H9 (cell line): ENCODE measurements at regions not wholly inside any gene's neighbourhood (a gene's known extent, or its start where the extent isn't known, plus 50 kb on each side); places are given as distances from the start of the nearest gene placed in this dataset.

Experiments used
- DNase-seq: peaks from one replicate; pipeline ENCODE4 v3.0.0-alpha.2; 2017
- H2AFZ ChIP-seq: one replicate; pipeline ENCODE4 v1.6.1; 2013; ENCODE audit warnings: mild to moderate bottlenecking, low read length, control low read depth, moderate library complexity
- H2AK5ac ChIP-seq: 2 replicates; pipeline ENCODE4 v1.6.1; 2013; ENCODE audit warnings: low read length, control low read depth, mixed read lengths; ENCODE audit not compliant: insufficient read length
- H2BK120ac ChIP-seq: one replicate; pipeline ENCODE4 v1.6.1; 2013; ENCODE audit warnings: low read depth, mild to moderate bottlenecking, low read length, control low read depth, inconsistent platforms; ENCODE audit not compliant: poor library complexity, severe bottlenecking
- H2BK12ac ChIP-seq: 2 replicates; pipeline ENCODE4 v1.6.1; 2013; ENCODE audit warnings: low read length, control low read depth, mixed read lengths, low read depth; ENCODE audit not compliant: insufficient read length
- H2BK15ac ChIP-seq: 2 replicates; pipeline ENCODE4 v1.6.1; 2013; ENCODE audit warnings: low read depth, low read length, control low read depth
- H2BK20ac ChIP-seq: one replicate; pipeline ENCODE4 v1.6.1; 2013; ENCODE audit warnings: low read depth, mild to moderate bottlenecking, low read length, control low read depth, inconsistent platforms; ENCODE audit not compliant: poor library complexity, severe bottlenecking
- H2BK5ac ChIP-seq: 2 replicates; pipeline ENCODE4 v1.6.1; 2013; ENCODE audit warnings: low read length, control low read depth, mixed read lengths; ENCODE audit not compliant: insufficient read length
- H3K14ac ChIP-seq: 2 replicates; pipeline ENCODE4 v1.6.1; 2013; ENCODE audit warnings: low read length, control low read depth; ENCODE audit not compliant: insufficient read depth
- H3K18ac ChIP-seq: 2 replicates; pipeline ENCODE4 v1.6.1; 2013; ENCODE audit warnings: low read depth, mild to moderate bottlenecking, mixed read lengths, low read length, control low read depth; ENCODE audit not compliant: insufficient read length
- H3K23ac ChIP-seq: 2 replicates; pipeline ENCODE4 v1.6.1; 2013; ENCODE audit warnings: low read length, control low read depth, mixed read lengths, low read depth; ENCODE audit not compliant: insufficient read length
- H3K23me2 ChIP-seq: 2 replicates; pipeline ENCODE4 v1.6.1; 2013; ENCODE audit warnings: low read depth, mild to moderate bottlenecking, mixed read lengths, low read length, control low read depth; ENCODE audit not compliant: insufficient read length, poor library complexity, severe bottlenecking
- H3K27ac ChIP-seq: 2 replicates; pipeline ENCODE4 v1.5.1; 2013; ENCODE audit warnings: low read length, control low read depth, mixed read lengths, low read depth; ENCODE audit not compliant: insufficient read length
- H3K27me3 ChIP-seq: 2 replicates; pipeline ENCODE4 v1.6.1; 2013; ENCODE audit warnings: low read length, control low read depth, inconsistent platforms; ENCODE audit not compliant: insufficient read depth
- H3K4ac ChIP-seq: 2 replicates; pipeline ENCODE4 v1.6.1; 2013; ENCODE audit warnings: low read depth, mild to moderate bottlenecking, control low read depth, inconsistent platforms, low read length, moderate library complexity
- H3K4me1 ChIP-seq: 2 replicates; pipeline ENCODE4 v1.6.1; 2013; ENCODE audit warnings: low read length, control low read depth, inconsistent platforms; ENCODE audit not compliant: insufficient read depth
- H3K4me2 ChIP-seq: 2 replicates; pipeline ENCODE4 v1.6.1; 2013; ENCODE audit warnings: low read length, control low read depth, mixed read lengths; ENCODE audit not compliant: insufficient read length, insufficient read depth
- H3K56ac ChIP-seq: 2 replicates; pipeline ENCODE4 v1.6.1; 2013; ENCODE audit warnings: low read depth, mild to moderate bottlenecking, mixed read lengths, low read length, control low read depth; ENCODE audit not compliant: insufficient read length
- H3K79me1 ChIP-seq: 2 replicates; pipeline ENCODE4 v1.6.1; 2013; ENCODE audit warnings: low read depth, mild to moderate bottlenecking, moderate library complexity, low read length, control low read depth, inconsistent platforms; ENCODE audit not compliant: insufficient read depth, poor library complexity, severe bottlenecking
- H3K79me2 ChIP-seq: 2 replicates; pipeline ENCODE4 v1.6.1; 2013; ENCODE audit warnings: low read length, control low read depth, inconsistent platforms; ENCODE audit not compliant: insufficient read depth
- H3K9ac ChIP-seq: 2 replicates; pipeline ENCODE4 v1.6.1; 2013; ENCODE audit warnings: low read length, control low read depth, mixed read lengths; ENCODE audit not compliant: insufficient read length; ENCODE audit errors: extremely low read depth
- H3K9me3 ChIP-seq: one replicate; pipeline ENCODE4 v1.6.1; 2013; ENCODE audit warnings: low read depth, low read length, inconsistent platforms; ENCODE audit not compliant: control insufficient read depth
- H3T11ph ChIP-seq: one replicate; pipeline ENCODE4 v1.6.1; 2013; ENCODE audit warnings: mild to moderate bottlenecking, low read length, control low read depth, inconsistent platforms
- H4K20me1 ChIP-seq: one replicate; pipeline ENCODE4 v1.6.1; 2013; ENCODE audit not compliant: control insufficient read depth, insufficient read length, insufficient read depth
- H4K5ac ChIP-seq: 2 replicates; pipeline ENCODE4 v1.6.1; 2013; ENCODE audit warnings: low read depth, mild to moderate bottlenecking, mixed read lengths, low read length, control low read depth; ENCODE audit not compliant: insufficient read length
- H4K8ac ChIP-seq: replicated peaks from 2 replicates; pipeline ENCODE4 v1.6.1; 2013; ENCODE audit warnings: low read length, control low read depth, mixed read lengths, low read depth; ENCODE audit not compliant: insufficient read length
- H4K91ac ChIP-seq: 2 replicates; pipeline ENCODE4 v1.6.1; 2013; ENCODE audit warnings: low read depth, mild to moderate bottlenecking, moderate library complexity, mixed read lengths, low read length, control low read depth; ENCODE audit not compliant: insufficient read length
- H3K27ac Mint-ChIP-seq, 3 experiments: 2 replicates in 2 of 3; 3 replicates in 1 of 3; pipeline ENCODE4 v1.8.0; 2020 to 2021; ENCODE audit warnings: mixed read lengths in 3 of 3, mild to moderate bottlenecking in 1 of 3, moderate library complexity in 1 of 3
- H3K27me3 Mint-ChIP-seq: 2 replicates; pipeline ENCODE4 v1.8.0; 2021; ENCODE audit warnings: low read depth, mild to moderate bottlenecking, moderate library complexity, mixed read lengths
- H3K36me3 Mint-ChIP-seq, 3 experiments: 2 replicates in 2 of 3; 3 replicates in 1 of 3; pipeline ENCODE4 v1.8.0; 2020 to 2021; ENCODE audit warnings: low read depth in 3 of 3, mixed read lengths in 3 of 3; ENCODE audit not compliant: insufficient read depth in 1 of 3
- H3K4me1 Mint-ChIP-seq, 2 experiments: 2 replicates each; pipeline ENCODE4 v1.8.0; 2020; ENCODE audit warnings: mixed read lengths in 2 of 2
- H3K4me3 Mint-ChIP-seq, 2 experiments: 2 replicates in 1 of 2; 3 replicates in 1 of 2; pipeline ENCODE4 v1.8.0; 2020 to 2021; ENCODE audit warnings: mild to moderate bottlenecking in 2 of 2, mixed read lengths in 2 of 2, moderate library complexity in 1 of 2
- H3K9me3 Mint-ChIP-seq, 2 experiments: 2 replicates in 1 of 2; 3 replicates in 1 of 2; pipeline ENCODE4 v1.8.0; 2020; ENCODE audit warnings: mild to moderate bottlenecking in 2 of 2, mixed read lengths in 2 of 2, moderate library complexity in 1 of 2
- WGBS: extraction: QIAGEN DNeasy Blood & Tissue Kit; methylation state at CpG from one replicate; pipeline ENCODE4 v1.1.7; 2013; ENCODE audit warnings: missing lambda C conversion rate, low lambda C conversion rate, mixed read lengths; ENCODE audit not compliant: insufficient read length; ENCODE audit errors: extremely low coverage; 5-methylcytosine and 5-hydroxymethylcytosine counted together
- TF ChIP-seq, protein P1 (sequence below): fragments of 200-600 bp; sonication (generic); conservative IDR thresholded peaks from 3 replicates; pipeline ENCODE4 v1.8.0; 2021; ENCODE audit warnings: antibody characterized with exemption, mild to moderate bottlenecking

- H3T11ph ChIP-seq, result no peak overlapping the region
- peaks cover 0 to 7% of the 10 kb centered on the region in 2 experiments; a peak in 3 of 5 replicates for H3K9me3 Mint-ChIP-seq
- no peak overlapping the region for H2BK12ac ChIP-seq
- TF ChIP-seq, protein P1, sequence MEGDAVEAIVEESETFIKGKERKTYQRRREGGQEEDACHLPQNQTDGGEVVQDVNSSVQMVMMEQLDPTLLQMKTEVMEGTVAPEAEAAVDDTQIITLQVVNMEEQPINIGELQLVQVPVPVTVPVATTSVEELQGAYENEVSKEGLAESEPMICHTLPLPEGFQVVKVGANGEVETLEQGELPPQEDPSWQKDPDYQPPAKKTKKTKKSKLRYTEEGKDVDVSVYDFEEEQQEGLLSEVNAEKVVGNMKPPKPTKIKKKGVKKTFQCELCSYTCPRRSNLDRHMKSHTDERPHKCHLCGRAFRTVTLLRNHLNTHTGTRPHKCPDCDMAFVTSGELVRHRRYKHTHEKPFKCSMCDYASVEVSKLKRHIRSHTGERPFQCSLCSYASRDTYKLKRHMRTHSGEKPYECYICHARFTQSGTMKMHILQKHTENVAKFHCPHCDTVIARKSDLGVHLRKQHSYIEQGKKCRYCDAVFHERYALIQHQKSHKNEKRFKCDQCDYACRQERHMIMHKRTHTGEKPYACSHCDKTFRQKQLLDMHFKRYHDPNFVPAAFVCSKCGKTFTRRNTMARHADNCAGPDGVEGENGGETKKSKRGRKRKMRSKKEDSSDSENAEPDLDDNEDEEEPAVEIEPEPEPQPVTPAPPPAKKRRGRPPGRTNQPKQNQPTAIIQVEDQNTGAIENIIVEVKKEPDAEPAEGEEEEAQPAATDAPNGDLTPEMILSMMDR, result no peak
- H2AFZ ChIP-seq, result no peak overlapping the region
- H4K5ac ChIP-seq, result no peak overlapping the region
- H3K4me1 Mint-ChIP-seq, result no peaks in the 10 kb centered on the region
- H4K8ac ChIP-seq, result no peak overlapping the region
- H2BK120ac ChIP-seq, result no peak overlapping the region
- H3K23ac ChIP-seq, result no peak overlapping the region
- H3K4me3 Mint-ChIP-seq, result no peak overlapping the region
- no CpG with 5 or more reads among the region's 4 CpGs for WGBS
- no peak overlapping the region for H4K91ac ChIP-seq
- H3K79me1 ChIP-seq, result no peaks in the 10 kb centered on the region
- no peak overlapping the region for H3K14ac ChIP-seq
- no peak overlapping the region for H3K4ac ChIP-seq
- no peak overlapping the region for H3K4me2 ChIP-seq
- no peaks in the 10 kb centered on the region for H3K23me2 ChIP-seq
- DNase-seq, result no peak
- H3K4me1 ChIP-seq, result no peaks in the 10 kb centered on the region
- H2BK15ac ChIP-seq, result no peak overlapping the region
- H3K27ac ChIP-seq, result no peak overlapping the region
- H4K20me1 ChIP-seq, result no peaks in the 10 kb centered on the region
- H3K27ac Mint-ChIP-seq, result no peak overlapping the region
- H3K9ac ChIP-seq, result no peak overlapping the region
- no peaks in the 10 kb centered on the region for H3K79me2 ChIP-seq
- no peaks in the 10 kb centered on the region; a peak in 1 of 7 replicates for H3K36me3 Mint-ChIP-seq
- H3K18ac ChIP-seq, result no peak overlapping the region
- no peaks in the 10 kb centered on the region for H3K27me3 ChIP-seq
- no peak overlapping the region for H2BK5ac ChIP-seq
- no peak overlapping the region for H2AK5ac ChIP-seq
- H2BK20ac ChIP-seq, result no peak overlapping the region
- H3K56ac ChIP-seq, result no peak overlapping the region
- H3K27me3 Mint-ChIP-seq, result no peaks in the 10 kb centered on the region
- H3K9me3 ChIP-seq, result no peaks in the 10 kb centered on the region
Observed at GRCh38 chr12:67909091-67909531, 80.1 kb upstream of the IFNG-AS1 start.
